ENCODE measurements at regions not wholly inside any gene's neighbourhood (a gene's known extent, or its start where the extent isn't known, plus 50 kb on each side); places are given as distances from the start of the nearest gene placed in this dataset.

GRCh38 chr9:115766370-115766955 is 387.1 kb upstream of the PAPPA start:
- TF ChIP-seq CTCF (IDR thresholded peaks at IDR 0.05) (no peak), POLR2AphosphoS5 (IDR thresholded peaks at IDR 0.05) (no peak)

All from prostate gland (tissue), 2 donors.